Psoas muscle (tissue), 7 donors: ENCODE measurements at regions not wholly inside any gene's neighbourhood (a gene's known extent, or its start where the extent isn't known, plus 50 kb on each side); places are given as distances from the start of the nearest gene placed in this dataset.

ENCODE experiments used
- ATAC-seq, 4 donors: fragments of 200-7000 bp; cut with Tn5 transposase; one replicate each; pipeline ENCODE4 v1.9.1; 2020; ENCODE audit warnings: moderate library complexity in 3 of 4, mild to moderate bottlenecking in 2 of 4
- DNase-seq, 2 donors: peaks; one replicate each; pipeline ENCODE4 v3.0.0-alpha.2; 2020
- H3K27ac ChIP-seq: fragments of 200-600 bp; one replicate; pipeline ENCODE4 v1.8.0; 2022
- H3K27me3 ChIP-seq, 3 donors: fragments of 200-600 bp in 1 of 3; one replicate each; pipeline versions ENCODE4 v1.6.1 to v1.8.0; 2013 to 2022; ENCODE audit warnings: low read length in 2 of 3, mild to moderate bottlenecking in 2 of 3, moderate library complexity in 1 of 3; ENCODE audit not compliant: insufficient read depth in 3 of 3
- H3K36me3 ChIP-seq, 2 donors: fragments of 200-600 bp in 1 of 2; one replicate each; pipeline versions ENCODE4 v1.6.1 to v1.8.0; 2013 to 2022; ENCODE audit warnings: low read depth in 1 of 2, mild to moderate bottlenecking in 1 of 2, moderate library complexity in 1 of 2; ENCODE audit not compliant: insufficient read depth in 1 of 2
- H3K4me1 ChIP-seq: fragments of 200-600 bp; one replicate; pipeline ENCODE4 v1.8.0; 2022
- H3K4me3 ChIP-seq: fragments of 200-600 bp; one replicate; pipeline ENCODE4 v1.8.0; 2022; ENCODE audit warnings: mild to moderate bottlenecking
- H3K9me3 ChIP-seq: fragments of 200-600 bp; one replicate; pipeline ENCODE4 v1.8.0; 2022
- WGBS, 3 donors: extraction: QIAGEN DNeasy Blood & Tissue Kit; methylation state at CpG; one replicate each; pipeline versions ENCODE4 v1.1.6 to v1.1.7; 2013; 5-methylcytosine and 5-hydroxymethylcytosine counted together
- intact Hi-C, 2 donors: fragments of 100-400 bp; cut with DNase I; formaldehyde crosslinking; loops; one replicate each; pipeline versions ENCODE4 v1.11.0 to v1.14.2; 2022
- TF ChIP-seq, protein P1 (sequence below): fragments of 200-600 bp; IDR thresholded peaks from one replicate; pipeline ENCODE4 v1.8.0; 2022; ENCODE audit warnings: antibody characterized with exemption
- donor health status: healthy with polysubstance abuse.
- donor health status: DM: no; HTN: no; CAD: no; lungs with moderate emphysema.
- donor health status: Bipolar disorder and iron deficiency.
- donor health status: healthy.
- donor health status: DM: yes; HTN: yes; CAD: no.
- donor health status: DM: no; HTN: no; CAD: no.
- donor health status: DM: yes; HTN: yes; CAD: no.

DNA sequence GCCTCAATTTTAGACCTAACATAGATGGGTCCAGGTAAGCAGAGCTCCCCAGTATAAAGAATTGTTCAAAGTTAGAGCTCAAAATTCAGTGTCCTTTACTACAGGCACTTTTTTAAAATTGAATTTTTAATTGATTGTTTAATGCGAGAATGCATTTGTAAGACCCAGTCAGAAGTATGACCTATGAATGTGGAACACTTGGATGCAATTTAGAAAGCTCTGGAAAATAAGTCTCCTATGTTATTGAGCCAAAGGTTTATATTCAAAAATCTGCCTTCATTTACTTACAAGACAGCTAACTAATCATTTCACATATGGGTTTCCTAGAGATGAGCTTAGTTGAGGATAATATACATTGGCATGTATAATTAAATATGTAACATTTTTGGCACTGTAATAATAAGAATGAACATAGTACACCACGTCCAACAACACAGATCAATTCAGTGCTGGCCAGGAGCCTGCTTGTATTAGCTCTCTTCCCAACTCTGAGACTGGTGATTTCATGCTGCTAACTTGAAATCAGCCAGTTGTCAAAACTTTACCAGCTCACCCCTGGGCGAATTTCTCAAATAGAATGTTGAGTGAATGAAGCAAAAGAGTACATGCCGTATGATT lies 197.2 kb upstream of the NPY2R start:
- Histone ChIP-seq H3K27ac (no peak overlapping the region), H3K4me3 (no peak overlapping the region), H3K4me1 (no peaks in the 10 kb centered on the region), H3K36me3 (no peaks in the 10 kb centered on the region), H3K9me3 (no peaks in the 10 kb centered on the region), H3K27me3 (no peaks in the 10 kb centered on the region)
- no peak for ATAC-seq
- WGBS, 3 donors, result 34 to 43% (median 36%) methylated on average over 4 of the region's 4 CpGs
- TF ChIP-seq, protein P1, sequence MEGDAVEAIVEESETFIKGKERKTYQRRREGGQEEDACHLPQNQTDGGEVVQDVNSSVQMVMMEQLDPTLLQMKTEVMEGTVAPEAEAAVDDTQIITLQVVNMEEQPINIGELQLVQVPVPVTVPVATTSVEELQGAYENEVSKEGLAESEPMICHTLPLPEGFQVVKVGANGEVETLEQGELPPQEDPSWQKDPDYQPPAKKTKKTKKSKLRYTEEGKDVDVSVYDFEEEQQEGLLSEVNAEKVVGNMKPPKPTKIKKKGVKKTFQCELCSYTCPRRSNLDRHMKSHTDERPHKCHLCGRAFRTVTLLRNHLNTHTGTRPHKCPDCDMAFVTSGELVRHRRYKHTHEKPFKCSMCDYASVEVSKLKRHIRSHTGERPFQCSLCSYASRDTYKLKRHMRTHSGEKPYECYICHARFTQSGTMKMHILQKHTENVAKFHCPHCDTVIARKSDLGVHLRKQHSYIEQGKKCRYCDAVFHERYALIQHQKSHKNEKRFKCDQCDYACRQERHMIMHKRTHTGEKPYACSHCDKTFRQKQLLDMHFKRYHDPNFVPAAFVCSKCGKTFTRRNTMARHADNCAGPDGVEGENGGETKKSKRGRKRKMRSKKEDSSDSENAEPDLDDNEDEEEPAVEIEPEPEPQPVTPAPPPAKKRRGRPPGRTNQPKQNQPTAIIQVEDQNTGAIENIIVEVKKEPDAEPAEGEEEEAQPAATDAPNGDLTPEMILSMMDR, result no peak
- intact Hi-C loops, result no loop called here
- no peak for DNase-seq

DNA sequence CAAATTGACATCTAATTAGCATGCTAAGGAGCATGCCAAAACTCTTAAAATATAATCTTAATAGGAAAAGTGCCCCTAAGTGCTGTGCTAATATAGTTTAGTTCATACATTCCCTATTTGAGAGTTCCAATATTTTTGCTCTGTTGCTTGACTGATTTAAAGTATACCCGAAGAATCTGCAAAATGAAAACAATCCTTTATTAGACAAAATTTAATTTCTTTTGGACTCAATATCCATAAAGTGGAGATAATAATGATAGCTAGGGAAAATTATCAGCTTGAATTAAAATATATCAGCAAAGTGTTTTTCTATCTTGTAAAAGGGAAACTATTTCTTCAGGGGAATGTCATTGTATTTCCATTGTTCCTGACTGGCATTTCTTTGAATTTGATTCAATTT lies 196.0 kb upstream of the NPY2R start:
- TF ChIP-seq, protein P1, result no peak
- no peaks in the 10 kb centered on the region for H3K4me1 ChIP-seq
- no peaks in the 10 kb centered on the region for H3K9me3 ChIP-seq
- H3K27ac ChIP-seq, result no peak overlapping the region
- H3K4me3 ChIP-seq, result no peak overlapping the region
- WGBS, 3 donors, result 75 to 87% (median 77%) methylated on average over 1 of the region's 1 CpG
- no peak for DNase-seq
- intact Hi-C loops, result no loop called here
- H3K27me3 ChIP-seq, result no peaks in the 10 kb centered on the region
- ATAC-seq, result no peak
- no peaks in the 10 kb centered on the region for H3K36me3 ChIP-seq

DNA sequence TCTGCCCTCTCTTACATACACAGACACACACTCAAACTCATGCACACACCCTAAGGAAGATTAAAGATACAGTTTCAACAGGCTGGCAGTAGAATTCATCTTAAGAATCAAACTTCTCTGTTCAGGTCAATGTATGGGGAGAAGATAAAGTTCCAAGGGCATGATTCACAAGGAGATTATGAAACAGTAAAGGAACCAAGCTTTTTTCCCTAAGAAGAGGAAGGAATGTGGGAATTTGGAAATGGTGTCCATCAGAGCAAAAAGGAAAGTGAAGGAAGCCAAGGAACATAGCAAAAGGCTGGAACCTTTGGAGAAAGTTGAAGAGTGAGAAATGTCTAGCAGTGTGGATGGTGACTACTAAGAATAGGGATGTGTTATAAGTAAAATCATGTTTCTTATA lies 191.0 kb upstream of the NPY2R start:
- no peak overlapping the region for H3K4me3 ChIP-seq
- ATAC-seq, result no peak
- H3K4me1 ChIP-seq, result no peaks in the 10 kb centered on the region
- no peaks in the 10 kb centered on the region for H3K36me3 ChIP-seq
- intact Hi-C loops, result no loop called here
- H3K27me3 ChIP-seq, result no peaks in the 10 kb centered on the region
- H3K27ac ChIP-seq, result no peak overlapping the region
- no peaks in the 10 kb centered on the region for H3K9me3 ChIP-seq
- DNase-seq, result no peak
- TF ChIP-seq, protein P1, result no peak

DNA sequence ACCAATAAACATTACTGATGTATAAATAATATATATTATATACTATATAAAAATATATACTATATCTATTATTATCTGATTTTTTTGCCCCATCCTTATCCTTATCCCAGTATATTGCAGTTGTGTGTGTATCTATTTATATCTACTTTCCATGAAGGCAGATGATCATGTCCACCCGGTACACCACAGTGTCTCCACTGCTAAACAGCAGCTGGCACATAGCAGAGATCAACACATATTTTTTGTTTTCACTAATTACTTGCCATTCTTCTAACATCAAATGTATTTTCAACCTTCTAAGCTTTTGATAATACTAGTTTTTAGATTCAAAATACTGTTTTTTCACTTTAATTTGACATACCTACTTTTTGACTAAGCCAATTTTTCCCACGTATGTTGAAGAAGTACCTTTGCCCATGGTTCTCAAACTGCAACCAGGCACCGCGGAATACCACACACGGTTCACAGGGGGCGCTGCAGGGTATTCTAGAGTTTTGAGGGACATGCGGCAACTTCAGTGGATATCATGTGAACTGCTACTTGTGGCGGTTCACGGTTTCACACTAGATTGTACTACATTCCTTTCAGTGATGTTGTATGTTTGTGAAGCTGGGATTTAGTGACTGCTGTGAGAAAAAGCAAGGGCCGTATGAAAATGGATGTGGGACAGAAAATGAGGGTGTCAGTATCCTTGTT lies 182.5 kb upstream of the NPY2R start:
- H3K36me3 ChIP-seq, result no peaks in the 10 kb centered on the region
- intact Hi-C loops, result no loop called here
- 25 to 27% (median 27%) methylated on average over 10 of the region's 10 CpGs for WGBS, 3 donors
- H3K4me3 ChIP-seq, result no peak overlapping the region
- H3K27me3 ChIP-seq, result no peaks in the 10 kb centered on the region
- TF ChIP-seq, protein P1, result no peak
- DNase-seq (no peak), ATAC-seq (no peak)
- H3K4me1 ChIP-seq, result no peaks in the 10 kb centered on the region
- no peak overlapping the region for H3K27ac ChIP-seq
- H3K9me3 ChIP-seq, result no peaks in the 10 kb centered on the region

DNA sequence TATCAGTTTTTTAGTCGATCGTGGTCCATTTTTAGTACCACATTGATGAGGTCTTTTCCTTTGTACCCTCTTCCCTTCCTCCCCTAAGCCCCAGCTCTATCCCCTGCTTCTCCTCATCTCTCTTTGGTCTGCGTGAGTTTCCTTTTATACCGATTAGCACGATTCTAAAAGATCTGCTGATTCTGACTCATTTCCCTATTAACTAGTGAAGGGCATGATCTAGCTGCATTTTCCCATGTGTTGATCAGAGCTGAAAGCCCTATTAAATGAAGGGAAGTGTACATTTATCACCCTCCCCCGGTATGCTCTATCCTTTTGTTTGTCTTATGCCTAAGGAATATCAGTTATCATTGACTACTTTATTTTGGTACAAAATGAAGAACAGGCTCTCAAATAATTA lies 181.7 kb upstream of the NPY2R start:
- no peaks in the 10 kb centered on the region for H3K27me3 ChIP-seq
- DNase-seq (no peak), ATAC-seq (no peak)
- no peak overlapping the region for H3K27ac ChIP-seq
- WGBS, 3 donors, result 76 to 83% (median 83%) methylated on average over 6 of the region's 6 CpGs
- H3K36me3 ChIP-seq, result no peaks in the 10 kb centered on the region
- TF ChIP-seq, protein P1, result no peak
- intact Hi-C loops, result no loop called here
- H3K4me3 ChIP-seq, result no peak overlapping the region
- H3K4me1 ChIP-seq, result no peaks in the 10 kb centered on the region
- H3K9me3 ChIP-seq, result no peaks in the 10 kb centered on the region
